EH (cell line): ENCODE measurements at regions not wholly inside any gene's neighbourhood (a gene's known extent, or its start where the extent isn't known, plus 50 kb on each side); places are given as distances from the start of the nearest gene placed in this dataset.

Source experiments
- DNase-seq: peaks from one replicate; pipeline ENCODE4 v3.0.0-alpha.2; 2015; ENCODE audit warnings: low read depth

DNA sequence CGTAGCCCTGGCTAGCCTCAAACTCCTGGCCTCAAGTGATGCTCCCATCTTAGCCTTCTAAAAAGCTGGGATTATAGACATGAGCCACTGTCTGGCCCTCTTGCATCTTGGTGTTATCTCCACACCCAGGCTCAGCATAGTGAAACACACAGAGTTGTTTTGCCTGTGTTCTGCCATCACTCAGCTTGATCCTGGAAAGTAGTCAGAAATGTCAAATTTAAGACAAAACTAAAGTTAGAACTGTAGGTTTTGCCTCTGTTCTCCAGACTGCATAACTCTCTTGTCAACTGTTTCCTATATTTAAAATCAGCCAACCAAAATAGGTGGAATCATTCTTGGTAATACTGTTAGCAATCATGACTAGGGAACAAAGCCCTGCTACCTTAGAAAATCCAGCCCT is 72.1 kb upstream of the GULP1 start:
- no peak for DNase-seq

DNA sequence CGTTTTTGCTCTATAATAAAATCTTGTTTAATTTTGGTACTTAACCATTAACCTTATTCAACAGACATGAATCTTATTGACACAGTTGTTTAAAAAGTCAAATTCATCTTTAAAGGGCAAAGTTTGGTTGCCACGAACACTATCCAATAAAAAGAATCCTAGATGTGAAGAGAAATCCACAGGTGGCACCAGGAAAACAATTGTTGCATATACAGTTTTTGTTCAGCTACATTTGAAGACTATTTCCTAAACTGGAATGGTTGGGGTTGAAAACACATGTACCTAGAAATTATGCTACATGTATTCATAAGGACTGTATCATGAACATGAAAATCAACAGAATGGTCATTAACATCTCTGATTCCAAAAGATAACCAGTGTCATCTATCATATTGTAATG is 71.1 kb upstream of the GULP1 start:
- no peak for DNase-seq

DNA sequence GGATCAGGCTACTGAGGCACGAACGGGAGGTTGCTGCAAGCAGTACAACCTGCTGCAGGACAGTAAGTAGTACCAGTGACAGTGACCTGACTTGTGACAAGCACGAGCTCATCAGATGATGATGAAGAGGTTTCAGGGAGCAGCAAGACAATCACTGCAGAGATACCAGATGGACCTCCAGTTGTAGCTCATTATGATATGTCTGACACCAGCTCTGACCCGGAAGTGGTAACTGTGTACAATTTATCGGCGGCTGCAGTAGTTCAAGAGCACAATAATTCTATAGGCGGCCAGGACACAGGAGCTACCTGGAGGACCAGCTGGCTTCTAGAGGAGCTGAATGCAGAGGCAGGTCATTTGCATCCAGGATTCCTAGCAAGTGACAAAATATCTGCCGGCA is 64.0 kb upstream of the GULP1 start:
- DNase-seq = no peak

DNA sequence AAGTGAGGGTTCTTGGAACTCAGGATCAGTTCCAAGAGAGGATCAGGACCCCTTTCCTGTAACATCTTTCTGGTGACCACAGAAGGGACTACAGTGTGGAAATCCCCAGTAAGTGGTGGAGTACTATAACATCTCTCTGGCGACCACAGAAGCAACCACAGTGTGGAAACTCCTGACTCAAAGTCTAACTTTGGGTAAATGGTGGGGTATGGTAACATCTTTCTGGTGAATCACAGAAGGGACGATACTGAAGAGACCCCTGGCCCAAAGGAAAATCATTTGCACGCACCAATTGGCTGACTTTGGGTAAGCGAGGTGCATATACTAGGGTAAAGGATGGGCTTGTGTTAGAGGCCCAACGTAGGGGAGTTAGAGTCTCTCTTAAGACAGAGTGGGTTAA is 56.3 kb upstream of the GULP1 start:
- DNase-seq = no peak

DNA sequence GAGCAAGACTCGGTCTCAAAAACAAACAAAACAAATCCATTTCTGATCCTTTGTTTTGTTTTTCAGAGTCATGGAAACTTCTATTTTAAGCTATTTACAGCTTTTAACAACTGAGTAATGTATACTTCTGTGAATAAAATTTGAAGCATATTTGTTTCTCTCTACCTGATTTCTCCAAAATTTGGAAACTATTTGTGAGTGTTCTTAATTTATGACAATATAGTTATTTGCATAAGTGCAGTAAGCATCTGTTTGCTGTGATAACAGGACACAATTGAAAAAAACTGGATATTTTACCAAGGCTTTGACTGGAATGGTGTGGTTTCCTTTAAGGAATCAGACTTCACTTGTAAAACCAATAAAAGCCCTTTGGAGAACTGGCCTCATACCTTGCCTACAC is 53.3 kb upstream of the GULP1 start:
- no peak for DNase-seq
